HG03159 (cell line): ENCODE measurements at regions not wholly inside any gene's neighbourhood (a gene's known extent, or its start where the extent isn't known, plus 50 kb on each side); places are given as distances from the start of the nearest gene placed in this dataset.

Experiments
- ATAC-seq: cut with Tn5 transposase; IDR thresholded peaks from one replicate; pipeline ENCODE4 v1.9.1; 2021; ENCODE audit warnings: mild to moderate bottlenecking, moderate library complexity; ENCODE audit not compliant: unreplicated experiment

DNA sequence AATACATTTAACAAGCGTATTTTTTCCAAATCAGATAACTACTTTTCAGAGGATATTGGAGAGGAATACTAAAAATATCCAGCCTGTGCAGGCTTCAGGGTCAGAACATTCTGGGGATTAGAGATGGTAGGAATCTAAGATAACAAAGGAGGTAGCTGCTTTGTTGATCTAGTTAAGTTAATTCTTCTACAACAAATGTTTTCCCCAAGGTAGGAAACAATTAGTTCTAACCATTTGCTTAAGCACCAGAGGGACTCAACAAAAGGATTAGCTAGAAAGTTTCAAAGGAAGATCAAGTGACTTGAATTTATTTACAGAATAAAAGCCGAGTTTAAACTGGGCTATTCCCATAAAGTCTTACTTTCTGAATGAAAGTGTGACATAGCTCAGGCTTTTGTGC, 524.2 kb downstream of the TMTC2 start:
- no peak for ATAC-seq

DNA sequence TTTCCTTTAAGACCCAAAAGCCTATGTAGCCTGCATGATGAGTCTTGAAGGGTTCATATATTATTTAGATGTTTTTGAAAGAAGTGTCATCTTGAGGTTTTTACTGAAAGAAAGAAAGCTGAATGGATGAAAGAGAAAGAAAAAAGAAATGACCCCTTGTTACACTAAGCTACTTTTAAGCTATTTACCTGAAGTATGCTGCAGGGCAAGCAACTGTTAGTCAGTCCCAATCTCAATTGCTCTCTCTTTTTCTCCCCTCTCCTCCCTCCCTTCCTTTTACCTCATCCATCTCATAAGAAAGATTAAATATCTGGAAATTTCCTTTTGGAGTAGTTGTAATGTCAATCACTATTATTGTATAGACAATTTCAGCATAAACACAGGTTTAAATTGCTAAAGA, 512.4 kb downstream of the TMTC2 start:
- ATAC-seq = no peak

DNA sequence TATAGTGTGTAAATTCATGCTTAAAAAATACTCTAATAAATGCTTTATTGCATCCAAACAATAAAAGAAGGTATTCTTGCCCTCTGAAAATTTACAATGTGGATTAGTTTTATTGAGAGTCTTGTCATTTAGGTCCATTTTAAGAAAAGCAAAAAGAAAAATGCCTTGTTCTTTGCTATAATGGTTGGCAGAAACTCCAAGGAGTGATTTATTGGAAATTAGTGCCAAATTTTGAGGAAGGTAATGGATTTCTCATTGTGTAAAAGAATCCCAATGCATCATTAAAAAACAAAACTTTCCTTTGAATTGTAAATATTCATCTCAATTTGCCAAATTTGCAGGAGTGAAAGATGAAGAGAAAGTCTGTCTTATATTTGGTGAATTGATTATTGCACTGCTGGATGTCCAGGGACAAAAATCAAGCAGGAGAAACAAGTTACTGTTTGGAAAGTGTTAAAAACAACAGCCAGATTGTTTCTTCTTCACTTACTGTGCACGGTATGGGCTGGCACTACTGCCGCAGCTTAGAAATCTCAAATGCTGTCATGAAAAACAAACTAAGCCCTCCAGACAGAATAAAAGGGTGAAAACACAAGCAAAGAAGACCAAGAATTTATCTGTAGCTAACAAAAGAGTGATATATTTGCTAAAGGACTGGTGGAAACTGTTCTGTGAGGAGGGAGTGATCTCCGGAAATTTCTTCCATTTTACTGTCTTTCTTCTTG, 511.7 kb downstream of the TMTC2 start:
- no peak for ATAC-seq

DNA sequence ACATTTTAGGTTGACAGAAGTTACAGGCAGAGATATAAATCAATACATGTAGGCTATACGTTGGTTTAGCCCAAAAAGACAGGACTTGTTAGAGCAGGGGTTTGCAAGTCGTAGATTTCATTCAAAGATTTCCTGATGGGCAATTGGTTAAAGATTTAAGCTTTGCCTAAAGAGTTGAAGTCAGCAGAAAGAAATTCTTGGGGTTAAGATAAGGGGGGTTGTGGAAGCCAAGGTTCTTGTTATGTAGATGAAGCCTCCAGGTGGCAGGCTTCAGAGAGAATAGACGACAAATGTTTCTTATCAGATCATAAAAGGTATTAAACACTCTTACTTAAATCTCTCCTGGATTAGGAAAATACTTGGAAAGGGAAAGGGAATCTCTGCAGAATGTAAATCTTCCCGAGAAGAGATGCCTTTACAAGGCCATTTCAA, 510.8 kb downstream of the TMTC2 start:
- no peak for ATAC-seq

DNA sequence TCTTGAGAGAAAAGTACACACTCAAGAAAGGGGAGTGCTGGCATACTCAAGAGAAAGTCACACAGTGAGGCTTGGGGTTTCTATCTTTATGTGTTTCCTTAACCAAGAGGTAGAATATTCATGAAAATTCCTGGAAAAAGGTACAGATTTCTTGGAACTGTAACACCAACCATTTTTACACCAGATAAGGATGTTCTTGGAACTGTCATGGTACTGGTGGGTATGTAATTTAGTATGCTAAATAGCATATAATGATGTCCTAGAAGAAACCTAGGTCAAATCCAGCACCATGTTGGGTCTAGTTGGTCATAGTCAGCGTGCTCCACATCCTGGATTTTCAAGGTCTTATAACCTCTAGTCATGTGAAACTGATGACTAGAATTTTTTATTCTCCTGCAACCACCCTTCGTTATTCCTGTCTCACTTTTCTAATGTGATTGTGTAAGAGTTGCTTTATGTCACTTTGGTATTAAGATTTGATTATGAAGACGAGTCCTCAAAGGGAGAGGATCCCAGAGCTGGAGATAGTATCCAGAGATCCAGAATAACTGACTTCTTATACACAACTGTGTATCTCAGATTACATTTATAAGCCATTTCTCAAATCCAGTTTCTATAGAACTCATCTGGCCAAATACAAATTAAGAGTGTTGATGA, 510.1 kb downstream of the TMTC2 start:
- ATAC-seq = no peak

DNA sequence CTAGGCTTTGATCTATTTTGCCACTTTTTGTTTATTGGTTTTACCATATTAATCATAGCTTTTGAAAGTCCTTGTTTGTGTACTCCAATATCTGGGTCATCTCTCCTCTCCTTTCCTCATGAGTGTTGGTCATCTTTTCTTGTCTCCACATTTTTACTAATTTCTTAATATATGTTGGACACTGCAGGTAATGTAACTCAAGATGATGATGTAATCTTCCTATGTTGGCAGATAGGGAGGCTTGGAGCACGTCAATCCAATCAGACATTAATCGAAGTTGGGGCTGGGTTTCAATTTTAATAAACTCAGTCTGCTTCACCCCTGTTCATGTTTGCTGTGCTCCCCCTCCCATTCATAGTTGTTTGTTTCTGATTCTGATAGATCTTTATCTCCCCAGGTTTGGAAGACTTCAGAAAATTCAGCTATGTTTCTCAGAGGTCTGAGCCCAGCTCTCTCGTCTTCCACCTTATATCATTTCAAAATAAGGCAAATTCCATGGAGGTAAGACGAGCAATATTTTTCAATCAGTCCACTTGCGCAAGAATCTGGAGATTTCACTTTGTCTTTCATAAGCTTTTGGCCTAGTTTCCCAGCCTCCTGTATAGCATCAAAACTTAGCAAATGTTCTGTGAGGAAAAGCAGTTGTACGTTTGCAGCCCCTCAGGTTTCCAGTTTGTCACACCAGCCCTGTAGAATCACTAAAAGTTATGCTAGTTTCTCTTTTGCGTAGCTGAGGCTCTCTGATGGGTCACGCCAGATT, 504.1 kb downstream of the TMTC2 start:
- ATAC-seq = no peak

DNA sequence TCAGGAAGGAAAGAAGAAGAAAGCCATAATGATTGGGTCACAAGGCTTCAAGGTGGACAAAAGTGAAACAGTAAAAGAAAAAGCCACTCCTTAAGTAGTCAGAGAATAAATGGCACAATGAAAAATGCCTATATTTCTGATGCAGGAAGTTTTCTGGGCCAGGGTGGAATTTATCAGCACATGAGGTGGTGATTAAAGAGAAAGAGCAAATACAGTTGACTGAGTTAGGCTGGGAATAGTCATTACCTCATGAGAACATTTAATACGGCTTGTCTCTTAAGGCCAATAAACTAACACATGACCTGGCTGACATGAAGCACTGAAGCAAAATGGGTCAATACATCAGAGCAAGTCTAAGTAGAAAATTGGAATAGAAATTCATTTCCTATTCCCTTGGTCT, 499.7 kb downstream of the TMTC2 start:
- ATAC-seq = no peak

DNA sequence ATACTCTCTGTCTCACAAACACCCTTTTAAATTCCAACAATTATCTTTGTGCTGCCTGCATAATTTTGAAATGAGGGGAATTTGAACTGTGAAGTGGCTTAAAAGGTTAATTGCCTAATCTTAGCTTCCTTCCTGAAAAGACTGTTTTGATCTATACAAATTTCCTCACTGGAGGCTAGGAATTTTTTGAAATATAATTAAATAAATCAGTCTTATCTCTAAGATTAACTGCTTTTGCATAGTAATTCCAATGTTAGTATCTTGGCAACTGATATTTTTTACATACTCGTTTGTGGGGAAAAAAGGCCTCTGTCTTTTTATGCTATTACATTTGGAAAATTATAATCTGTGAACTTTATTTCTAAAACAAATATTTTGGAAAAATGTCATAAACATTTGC, 498.5 kb downstream of the TMTC2 start:
- ATAC-seq = no peak
